GM18507 (cell line): ENCODE measurements at regions not wholly inside any gene's neighbourhood (a gene's known extent, or its start where the extent isn't known, plus 50 kb on each side); places are given as distances from the start of the nearest gene placed in this dataset.

Experiments
- DNase-seq: peaks from one replicate; pipeline ENCODE4 v3.0.0; 2011; ENCODE audit warnings: low read depth; ENCODE audit not compliant: insufficient read length; ENCODE audit errors: extremely low spot score
- FAIRE-seq: peaks from 2 replicates; lab custom pipeline; 2011; peaks lifted over from hg19 to GRCh38; lab: Jason Lieb, UNC

DNA sequence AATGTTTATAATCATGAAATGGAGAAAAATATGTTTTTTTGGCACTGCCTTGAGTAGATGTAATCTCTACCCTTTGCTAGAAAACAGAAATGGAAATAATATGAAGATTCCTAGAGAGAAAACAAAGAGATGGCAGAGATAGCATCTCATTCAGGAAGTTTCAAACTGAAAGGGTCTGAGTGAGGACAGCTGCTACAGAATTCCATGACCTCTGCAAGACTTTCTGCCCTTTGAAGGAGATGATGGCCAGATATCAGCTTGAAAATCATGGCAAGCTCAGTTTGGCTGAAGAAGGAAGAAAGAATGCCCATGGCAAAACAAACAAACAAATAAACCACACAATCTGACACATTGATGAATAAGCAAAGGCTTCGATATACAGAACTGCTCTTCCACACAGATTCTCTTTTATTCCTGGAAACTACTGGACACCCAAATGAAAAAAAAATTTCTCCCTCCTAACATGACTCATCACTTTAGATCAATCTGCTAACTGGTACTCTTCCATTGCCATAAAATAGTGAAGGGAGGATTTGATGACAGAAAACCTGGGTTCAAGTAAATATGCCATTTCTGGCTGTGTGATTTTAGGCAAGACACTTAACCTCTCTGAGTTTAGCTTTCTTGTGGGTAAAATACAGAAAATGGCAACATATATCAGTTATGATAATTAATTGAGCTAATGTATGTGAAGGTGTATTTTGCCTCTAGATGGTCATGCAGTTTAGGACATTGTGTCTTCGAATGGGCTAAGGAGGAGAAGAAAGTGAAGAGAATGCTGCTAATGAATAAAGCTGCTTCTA, 105.9 kb upstream of the SPACA1 start:
- FAIRE-seq: no peak
- DNase-seq: no peak

DNA sequence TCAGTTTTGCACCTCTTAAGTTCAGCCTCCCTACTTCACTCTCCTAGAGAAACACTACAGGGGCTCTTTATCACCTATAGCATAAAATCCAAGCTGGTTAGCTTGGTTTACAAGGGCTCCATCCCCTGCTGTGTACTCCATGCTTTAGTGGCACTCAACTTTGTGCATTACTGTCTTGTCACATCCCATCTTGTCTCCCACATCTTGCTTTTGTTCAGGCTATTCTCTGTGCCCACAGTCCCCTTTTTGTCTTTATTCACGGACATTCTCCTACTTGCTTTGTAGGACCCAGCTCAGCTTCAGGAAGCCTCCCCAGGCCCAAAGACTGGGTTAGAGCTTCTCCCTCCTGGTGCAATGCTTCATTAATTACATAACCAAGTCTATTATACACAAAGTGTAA, 107.9 kb upstream of the SPACA1 start:
- no peak for FAIRE-seq

DNA sequence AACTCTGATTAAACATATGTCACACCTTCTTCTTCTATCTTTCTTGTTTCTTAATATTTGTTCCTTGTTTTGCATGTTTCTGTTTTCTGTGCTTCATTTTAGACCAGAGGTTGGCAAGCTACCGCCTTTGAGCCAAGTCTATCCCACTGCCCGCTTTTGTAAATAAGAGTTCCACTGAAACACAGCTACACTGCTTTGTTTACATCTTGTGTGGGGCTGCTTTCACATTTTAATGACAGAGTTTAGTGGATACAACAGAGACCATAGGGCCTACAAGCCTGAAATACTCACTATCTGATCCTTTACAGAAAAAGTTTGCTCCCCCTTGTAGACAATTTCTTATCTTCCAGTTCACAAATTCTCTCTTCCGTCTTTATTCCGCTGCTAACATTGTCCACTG, 109.4 kb upstream of the SPACA1 start:
- DNase-seq: no peak
- FAIRE-seq: no peak

More for the DNA sequence above, 107.9 kb upstream of the SPACA1 start:
- DNase-seq: no peak

DNA sequence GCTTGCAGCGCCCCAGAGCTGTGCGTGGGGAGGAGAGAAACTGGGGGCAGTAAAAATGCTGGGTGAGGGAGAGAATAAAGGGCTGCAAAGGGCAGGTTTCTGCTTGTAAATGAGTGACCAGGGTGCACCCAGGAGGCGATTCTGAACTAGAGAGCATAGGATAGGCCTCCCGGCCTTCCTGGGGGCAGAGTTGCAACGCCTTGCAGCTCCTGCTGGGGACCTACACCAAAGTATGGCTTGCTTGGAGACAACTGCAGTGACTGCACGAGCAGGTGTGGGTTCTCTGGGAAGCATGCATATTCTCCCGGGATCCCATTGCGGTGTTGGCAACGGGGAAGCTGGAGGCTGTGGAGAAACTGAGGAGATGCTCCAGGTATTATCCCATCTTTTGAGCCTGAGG, 111.6 kb upstream of the SPACA1 start:
- DNase-seq (no peak), FAIRE-seq (no peak)

DNA sequence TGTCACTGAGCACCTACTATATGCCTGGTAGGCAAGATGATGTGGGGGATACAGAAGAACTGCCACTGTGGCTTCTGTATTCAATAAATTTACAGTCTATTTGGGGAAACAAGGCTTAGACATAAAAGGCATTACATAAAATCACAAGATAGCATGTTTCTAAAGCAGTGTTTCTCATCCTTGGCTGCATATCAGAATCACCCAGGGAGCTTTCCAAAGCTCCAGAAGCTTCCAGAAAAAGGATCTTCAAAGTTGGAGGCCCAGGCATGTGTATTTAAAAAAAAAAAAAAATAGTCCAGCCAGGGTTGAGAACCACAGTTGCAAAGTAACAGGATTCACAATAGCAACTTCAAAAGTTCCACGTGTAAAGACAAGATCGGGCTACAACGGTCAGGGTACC, 112.4 kb upstream of the SPACA1 start:
- DNase-seq (no peak), FAIRE-seq (no peak)

DNA sequence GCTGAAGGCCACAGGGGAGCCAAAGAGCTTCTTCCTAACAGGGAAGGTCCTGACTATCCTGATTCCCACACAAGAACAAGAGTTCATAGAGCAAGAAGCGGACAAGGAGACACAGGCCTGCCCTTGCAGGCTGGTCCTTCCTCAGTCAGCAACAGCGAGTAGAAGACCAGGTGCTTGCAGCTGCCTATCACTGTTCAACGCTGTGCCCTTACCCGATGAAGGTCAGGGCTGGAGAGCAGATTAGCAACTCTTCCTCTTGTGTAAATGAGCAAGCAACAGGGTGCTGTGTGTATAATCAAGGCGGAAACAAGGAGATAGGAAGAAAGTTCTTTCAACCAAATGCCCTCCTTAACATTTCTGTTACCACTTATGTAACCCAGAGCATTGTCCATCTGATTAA, 115.3 kb upstream of the SPACA1 start:
- FAIRE-seq (no peak), DNase-seq (no peak)

DNA sequence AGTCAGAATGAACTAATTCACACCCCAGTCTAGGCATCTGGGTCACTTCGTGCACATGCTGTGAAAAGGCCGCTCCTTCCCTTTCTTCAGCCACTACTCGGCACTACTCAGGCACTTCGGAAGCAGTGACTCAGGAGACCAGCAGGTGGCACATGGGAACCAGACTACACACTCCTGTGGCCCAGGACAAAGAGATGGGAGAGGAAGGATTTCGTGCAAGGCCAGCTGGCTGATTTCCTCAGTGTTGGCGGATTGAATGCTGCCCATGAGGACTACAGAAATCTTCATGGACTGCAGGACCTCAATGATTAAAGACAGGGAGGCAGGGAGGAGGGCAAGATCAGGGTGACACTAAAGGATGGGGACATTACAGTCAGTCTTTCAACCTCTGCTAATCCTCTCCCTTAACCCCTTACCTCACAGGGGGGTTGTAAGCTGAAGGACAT, 117.8 kb upstream of the SPACA1 start:
- peak; percentile 98 for FAIRE-seq
- no peak for DNase-seq

DNA sequence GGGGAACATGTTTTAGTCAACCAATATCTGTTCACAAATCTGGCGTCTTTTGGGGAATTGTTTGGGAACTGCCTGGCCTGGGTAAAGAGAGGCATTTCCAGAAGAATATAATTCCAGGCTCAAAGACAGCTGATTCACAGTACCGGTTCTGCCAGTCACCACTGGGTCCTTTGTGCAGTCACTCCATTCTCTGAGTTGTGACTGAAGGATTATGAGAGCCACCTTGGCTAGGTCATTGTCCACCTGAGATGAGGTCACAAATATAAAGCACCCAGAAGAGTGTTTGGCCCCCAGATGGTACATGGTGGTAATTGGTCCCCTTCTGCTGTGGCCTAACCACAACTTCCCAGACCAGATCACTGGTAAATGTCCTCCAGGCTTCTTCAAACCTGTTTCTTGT, 121.0 kb upstream of the SPACA1 start:
- FAIRE-seq: peak; percentile 24
- no peak for DNase-seq

DNA sequence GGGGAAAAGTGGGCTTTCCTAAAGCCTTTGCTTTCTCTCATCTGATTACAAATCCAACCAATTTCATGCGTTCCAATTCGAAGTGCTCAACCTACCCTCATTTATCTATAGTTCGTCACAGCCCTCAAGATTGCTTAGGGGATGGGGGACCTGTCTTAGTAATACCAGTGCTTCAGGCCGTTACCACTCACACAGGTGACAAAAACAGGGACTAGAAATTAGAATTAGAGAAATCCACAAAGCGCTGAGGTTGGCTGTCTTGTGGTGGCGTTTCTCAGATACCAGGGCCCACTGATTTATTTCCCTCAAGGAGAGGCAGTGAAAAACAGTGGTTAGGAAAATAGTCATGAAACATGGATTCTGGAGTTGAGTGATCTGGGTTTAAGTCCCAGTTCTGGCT, 121.6 kb upstream of the SPACA1 start:
- FAIRE-seq (no peak), DNase-seq (no peak)

DNA sequence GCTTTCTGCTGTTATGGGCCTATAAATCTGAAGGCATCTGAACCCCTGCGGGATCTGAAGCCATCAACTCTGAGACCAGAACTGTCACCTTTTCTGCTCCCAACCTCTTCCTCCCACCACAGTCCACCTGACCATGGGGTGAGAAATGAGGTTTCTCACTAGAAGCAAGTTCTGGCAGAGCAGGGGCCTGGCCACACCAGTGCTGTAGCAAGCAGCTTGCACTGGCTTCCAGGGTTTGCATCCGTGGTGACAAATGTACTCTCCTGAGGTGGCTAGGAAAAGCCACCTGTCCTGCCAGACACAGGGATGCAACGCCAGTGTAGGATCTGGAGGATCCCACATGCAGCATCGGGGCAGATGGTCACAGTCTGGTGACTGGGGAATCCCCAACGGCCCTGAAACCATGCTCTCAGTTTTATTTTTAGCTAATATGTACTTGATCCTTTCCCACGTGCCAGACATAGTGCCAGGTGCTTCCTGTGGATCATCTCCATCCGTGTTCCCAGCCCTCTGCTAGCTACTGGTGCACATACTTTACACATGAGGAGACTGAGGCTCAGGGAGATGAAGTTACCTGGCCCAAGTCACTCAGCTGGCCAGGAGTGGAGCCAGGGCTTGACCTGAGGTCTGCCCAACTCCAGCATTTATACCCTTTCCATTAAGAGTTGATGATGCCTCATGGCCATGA, 122.1 kb upstream of the SPACA1 start:
- no peak for DNase-seq
- FAIRE-seq: peak; percentile 96

DNA sequence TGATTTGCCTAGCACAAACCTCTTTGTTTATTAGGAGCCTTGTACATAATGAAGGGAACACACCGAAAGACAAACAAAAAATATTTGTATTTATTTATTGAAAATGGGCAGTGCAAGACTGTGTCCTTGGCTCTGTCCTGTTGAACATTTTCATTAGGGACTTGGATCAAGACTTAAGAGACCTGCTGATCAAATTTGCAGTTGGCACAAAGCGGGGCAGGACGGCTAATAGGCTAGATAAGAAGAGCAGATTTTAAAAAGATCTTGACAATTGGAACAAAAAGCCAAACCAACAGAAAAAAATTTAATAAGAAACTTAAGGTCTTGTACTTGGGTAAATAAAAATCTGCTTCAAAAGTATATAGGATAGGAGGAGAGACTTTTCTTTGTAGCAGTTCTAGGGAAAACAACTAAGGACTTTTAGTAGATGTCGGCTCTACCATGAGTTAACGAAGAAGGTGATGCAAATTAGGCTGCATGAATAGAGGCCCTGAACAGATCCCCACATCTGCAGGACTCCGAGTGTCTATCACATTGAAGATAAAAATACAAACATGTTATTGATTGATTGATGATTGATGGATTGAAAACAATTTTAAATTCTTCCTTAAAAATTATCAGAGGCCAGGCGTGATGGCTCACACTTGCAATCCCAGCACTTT, 124.1 kb upstream of the SPACA1 start:
- DNase-seq: no peak
- peak; percentile 69 for FAIRE-seq

DNA sequence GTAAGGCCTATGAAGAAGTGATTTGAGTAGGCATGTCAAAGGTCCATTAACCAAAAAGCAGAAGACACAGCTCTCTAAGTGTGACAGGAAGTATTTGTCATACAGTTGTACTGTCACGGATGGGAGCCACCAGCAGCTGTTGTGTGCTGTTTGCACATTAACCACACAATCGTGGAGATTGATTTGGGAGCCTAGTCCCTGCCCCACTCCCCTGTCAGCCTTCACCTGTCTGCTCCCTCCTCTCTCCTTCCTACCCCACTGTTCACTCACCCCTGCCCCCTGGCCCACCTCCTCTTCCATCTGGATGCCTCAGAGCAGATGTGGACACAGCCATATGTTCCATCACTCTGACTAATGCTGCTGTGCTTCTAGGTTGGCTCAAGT, 124.7 kb upstream of the SPACA1 start:
- FAIRE-seq (peak; percentile 99), DNase-seq (no peak)

DNA sequence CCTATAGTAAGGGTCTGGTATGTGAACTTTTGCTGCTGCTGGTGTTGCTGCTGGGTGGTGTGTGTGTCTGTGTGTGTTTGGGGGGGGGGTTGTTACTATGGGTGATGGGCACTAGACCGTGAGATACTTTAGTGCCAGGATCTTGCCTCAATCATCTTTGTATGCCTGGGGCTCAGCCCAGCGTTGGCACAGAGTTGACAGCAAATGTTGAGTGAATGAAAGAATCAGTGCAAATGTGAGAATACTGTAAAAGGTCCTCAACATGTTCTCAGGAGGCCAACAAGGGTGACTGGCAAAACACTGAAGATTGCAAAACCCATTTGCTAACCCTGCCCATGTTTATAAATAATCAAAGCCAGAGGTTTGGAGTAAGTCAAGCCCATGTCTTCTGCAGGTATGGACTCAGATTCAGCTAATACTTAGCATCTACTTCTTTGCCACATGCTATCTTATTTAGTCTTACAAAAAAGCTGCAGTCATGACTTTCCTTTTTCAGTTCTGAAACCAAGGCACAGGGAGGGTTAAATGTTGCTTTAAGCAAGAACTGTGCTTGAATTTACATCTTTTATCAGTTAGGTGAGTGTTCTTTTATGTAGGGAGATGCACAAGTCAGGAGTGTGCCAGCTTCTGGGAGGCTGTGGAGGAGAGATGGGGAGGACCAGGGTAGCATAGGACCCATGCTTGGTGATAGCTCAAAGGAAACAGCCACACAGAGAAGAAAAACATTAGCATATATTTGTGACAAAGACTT, 125.3 kb upstream of the SPACA1 start:
- FAIRE-seq: no peak
- no peak for DNase-seq

DNA sequence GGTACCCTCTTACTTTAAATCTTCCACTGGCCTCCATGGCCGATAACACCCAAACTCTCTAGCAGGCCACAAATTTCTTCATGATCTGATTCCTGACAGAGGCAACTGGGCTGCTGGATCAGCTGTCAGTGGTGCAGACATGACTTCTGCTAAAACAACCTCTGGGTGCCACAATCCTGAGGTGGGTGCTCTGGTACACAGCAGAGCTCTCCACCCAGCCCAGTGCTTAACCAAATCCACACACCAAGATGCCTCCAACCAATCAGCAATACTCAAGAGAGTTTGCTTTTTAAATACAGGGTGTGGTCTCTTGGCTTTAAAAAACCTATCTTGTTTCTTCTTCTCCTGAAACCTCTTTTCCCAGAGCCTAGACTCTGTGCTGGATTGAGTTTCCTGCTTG, 126.6 kb upstream of the SPACA1 start:
- FAIRE-seq (no peak), DNase-seq (no peak)

DNA sequence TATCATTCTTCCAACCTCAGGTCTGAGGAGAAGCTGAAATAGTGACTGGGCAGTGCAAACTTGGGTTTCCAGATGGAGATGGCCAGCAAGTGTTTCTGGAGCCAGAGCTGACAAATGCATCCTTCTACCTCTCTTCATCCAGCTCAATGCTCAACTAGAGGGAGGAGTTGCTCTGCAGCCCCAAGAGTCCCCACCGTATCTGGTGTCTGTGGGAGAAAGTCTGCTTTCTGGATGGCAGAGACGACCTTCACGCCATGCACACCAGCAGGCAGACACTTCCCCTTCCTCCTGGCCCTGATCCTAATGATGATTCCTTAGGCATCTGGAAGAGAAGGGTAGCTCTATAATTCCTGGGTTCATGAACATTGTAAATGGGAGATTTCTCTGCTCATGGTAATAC, 127.4 kb upstream of the SPACA1 start:
- no peak for FAIRE-seq
- DNase-seq: no peak

DNA sequence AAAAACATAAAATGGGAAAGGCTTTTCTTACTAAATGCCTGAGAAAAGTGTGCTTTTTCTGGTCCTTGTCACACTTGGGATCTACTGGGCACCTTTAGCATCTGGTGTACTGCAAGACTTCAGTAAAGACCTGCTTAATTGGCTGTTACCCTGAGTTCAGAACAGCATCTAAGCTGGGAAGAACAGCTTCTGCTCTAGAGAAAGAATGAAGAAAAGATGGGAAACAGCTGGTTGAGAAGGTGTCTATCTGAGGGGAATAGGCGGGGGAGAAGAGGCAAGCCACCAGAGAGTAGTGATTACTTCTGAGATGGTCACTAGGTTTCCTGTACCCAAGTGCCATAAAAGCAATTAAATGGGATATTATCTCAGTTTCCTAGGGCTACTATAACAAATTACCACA, 128.2 kb upstream of the SPACA1 start:
- no peak for DNase-seq
- no peak for FAIRE-seq

DNA sequence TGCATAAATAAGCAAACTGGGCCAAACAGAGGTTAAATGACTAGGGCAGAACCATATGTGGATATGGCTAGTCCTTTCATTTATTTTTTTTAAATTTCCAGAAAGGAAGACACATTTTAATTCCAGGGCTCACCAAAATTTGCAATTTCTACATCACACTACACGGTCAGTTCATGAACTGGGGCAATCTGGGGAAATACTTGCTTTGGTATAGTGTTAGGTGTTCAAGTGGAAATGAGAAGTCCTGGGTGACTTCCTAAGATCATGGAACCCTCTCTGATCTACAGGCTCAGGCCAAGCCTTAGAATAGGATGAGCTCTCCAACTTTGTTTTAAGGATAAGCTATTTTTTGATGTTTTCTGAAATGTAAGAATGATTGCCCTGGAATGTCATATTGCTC, 128.6 kb upstream of the SPACA1 start:
- FAIRE-seq (no peak), DNase-seq (no peak)

DNA sequence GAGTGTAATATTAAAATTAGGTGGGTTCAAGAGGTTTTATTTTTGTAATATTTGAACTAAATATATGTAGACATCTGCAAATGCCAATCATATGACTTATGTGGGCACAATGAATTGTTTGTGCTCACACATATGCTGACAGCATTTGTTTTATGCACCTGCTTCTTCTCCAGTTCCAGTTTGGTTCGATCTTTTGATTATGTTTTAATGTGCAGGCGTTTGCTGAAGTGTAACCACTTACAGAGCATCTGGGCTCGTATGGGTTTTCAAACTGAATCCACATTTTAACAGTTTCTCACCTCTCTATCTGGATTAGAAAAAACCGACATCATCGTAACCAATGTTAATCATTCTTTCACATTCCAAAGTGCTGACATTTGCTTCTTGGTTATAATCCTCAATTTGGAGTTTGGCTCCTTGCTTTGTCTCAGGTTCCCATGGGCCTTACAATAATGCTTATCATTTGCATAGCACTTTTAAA, 129.1 kb upstream of the SPACA1 start:
- no peak for DNase-seq

DNA sequence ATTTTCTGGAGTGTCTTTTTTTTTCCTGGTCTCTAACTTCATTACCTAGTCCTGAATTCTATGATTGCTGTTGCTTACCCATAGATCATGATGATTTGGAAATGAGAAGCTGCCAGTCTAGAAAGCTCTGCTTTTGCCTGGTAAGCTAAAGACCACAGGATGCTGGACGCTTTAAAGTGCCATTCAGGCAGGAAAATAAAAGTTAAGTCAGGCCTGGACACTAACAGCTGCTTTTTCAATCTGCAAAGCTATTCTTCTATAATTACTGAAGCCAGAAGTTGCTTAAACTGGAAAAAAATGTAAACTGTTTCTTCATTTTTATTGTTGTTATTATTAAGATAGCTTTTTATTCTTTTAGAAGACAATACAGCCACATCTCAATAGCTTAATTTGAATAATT, 129.8 kb upstream of the SPACA1 start:
- FAIRE-seq (no peak), DNase-seq (no peak)

More for the DNA sequence above, 129.1 kb upstream of the SPACA1 start:
- FAIRE-seq: no peak

DNA sequence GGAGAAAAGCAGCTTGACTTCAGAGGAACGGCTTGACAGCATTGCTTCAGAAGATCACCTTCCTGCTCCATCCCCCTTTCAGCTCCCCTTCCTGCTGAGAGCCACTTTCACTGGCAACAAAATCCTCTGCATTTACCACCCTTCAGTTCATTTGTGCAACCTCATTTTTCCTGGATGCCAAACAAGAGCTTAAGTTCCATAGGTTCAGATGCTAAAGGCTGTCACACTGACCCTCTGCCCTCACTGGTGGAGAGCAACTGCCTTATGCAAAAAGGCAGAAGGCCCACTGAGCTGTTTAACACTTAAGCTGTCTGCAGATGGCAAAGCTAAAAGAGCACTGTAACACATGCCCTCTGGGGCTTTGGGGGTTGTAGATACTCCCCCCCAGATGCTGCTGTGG, 131.2 kb upstream of the SPACA1 start:
- DNase-seq: no peak
- peak; percentile 49 for FAIRE-seq
